GM12872 (cell line): ENCODE measurements at regions not wholly inside any gene's neighbourhood (a gene's known extent, or its start where the extent isn't known, plus 50 kb on each side); places are given as distances from the start of the nearest gene placed in this dataset.

ENCODE experiments used
- CTCF ChIP-seq: IDR thresholded peaks from 3 replicates; pipeline ENCODE4 v1.5.1; 2011; ENCODE audit warnings: low read depth, mild to moderate bottlenecking, low read length, moderate library complexity; ENCODE audit not compliant: insufficient read depth

GRCh38 chr1:228920831-228921230, 185.6 kb downstream of the RHOU start:
- no peak for TF ChIP-seq CTCF

- no peak for TF ChIP-seq CTCF
Measured at GRCh38 chr1:228921481-228921880, 186.2 kb downstream of the RHOU start.

GRCh38 chr1:228922722-228923376, 187.6 kb downstream of the RHOU start:
- no peak for TF ChIP-seq CTCF

GRCh38 chr1:228923973-228924686, 188.9 kb downstream of the RHOU start:
- no peak for TF ChIP-seq CTCF

GRCh38 chr1:228925691-228926090, 190.4 kb downstream of the RHOU start:
- TF ChIP-seq CTCF: no peak

- no peak for TF ChIP-seq CTCF
Measured at GRCh38 chr1:228927421-228927820, 192.1 kb downstream of the RHOU start.

- no peak for TF ChIP-seq CTCF
Measured at GRCh38 chr1:228927946-228928898, 192.9 kb downstream of the RHOU start.
